A549 (cell line): ENCODE measurements at regions not wholly inside any gene's neighbourhood (a gene's known extent, or its start where the extent isn't known, plus 50 kb on each side); places are given as distances from the start of the nearest gene placed in this dataset.

Experiments used
- CTCF ChIP-seq: fragments of >200 bp; sonication (Bioruptor Twin); formaldehyde crosslinking; IDR thresholded peaks from 3 replicates; pipeline ENCODE4 v1.5.1; 2016
- POLR2A ChIP-seq: IDR thresholded peaks from 2 replicates; pipeline ENCODE4 v1.6.1; 2012; ENCODE audit warnings: mild to moderate bottlenecking, low read length

GRCh38 chr21:14629461-14629860, 83.3 kb upstream of the SAMSN1 start:
- TF ChIP-seq CTCF: no peak
- TF ChIP-seq POLR2A: no peak
